H9 (cell line): ENCODE measurements at regions not wholly inside any gene's neighbourhood (a gene's known extent, or its start where the extent isn't known, plus 50 kb on each side); places are given as distances from the start of the nearest gene placed in this dataset.

Experiments used
- DNase-seq: peaks from one replicate; pipeline ENCODE4 v3.0.0-alpha.2; 2017
- H2AFZ ChIP-seq: one replicate; pipeline ENCODE4 v1.6.1; 2013; ENCODE audit warnings: mild to moderate bottlenecking, low read length, control low read depth, moderate library complexity
- H2AK5ac ChIP-seq: 2 replicates; pipeline ENCODE4 v1.6.1; 2013; ENCODE audit warnings: low read length, control low read depth, mixed read lengths; ENCODE audit not compliant: insufficient read length
- H2BK120ac ChIP-seq: one replicate; pipeline ENCODE4 v1.6.1; 2013; ENCODE audit warnings: low read depth, mild to moderate bottlenecking, low read length, control low read depth, inconsistent platforms; ENCODE audit not compliant: poor library complexity, severe bottlenecking
- H2BK12ac ChIP-seq: 2 replicates; pipeline ENCODE4 v1.6.1; 2013; ENCODE audit warnings: low read length, control low read depth, mixed read lengths, low read depth; ENCODE audit not compliant: insufficient read length
- H2BK15ac ChIP-seq: 2 replicates; pipeline ENCODE4 v1.6.1; 2013; ENCODE audit warnings: low read depth, low read length, control low read depth
- H2BK20ac ChIP-seq: one replicate; pipeline ENCODE4 v1.6.1; 2013; ENCODE audit warnings: low read depth, mild to moderate bottlenecking, low read length, control low read depth, inconsistent platforms; ENCODE audit not compliant: poor library complexity, severe bottlenecking
- H2BK5ac ChIP-seq: 2 replicates; pipeline ENCODE4 v1.6.1; 2013; ENCODE audit warnings: low read length, control low read depth, mixed read lengths; ENCODE audit not compliant: insufficient read length
- H3K14ac ChIP-seq: 2 replicates; pipeline ENCODE4 v1.6.1; 2013; ENCODE audit warnings: low read length, control low read depth; ENCODE audit not compliant: insufficient read depth
- H3K18ac ChIP-seq: 2 replicates; pipeline ENCODE4 v1.6.1; 2013; ENCODE audit warnings: low read depth, mild to moderate bottlenecking, mixed read lengths, low read length, control low read depth; ENCODE audit not compliant: insufficient read length
- H3K23ac ChIP-seq: 2 replicates; pipeline ENCODE4 v1.6.1; 2013; ENCODE audit warnings: low read length, control low read depth, mixed read lengths, low read depth; ENCODE audit not compliant: insufficient read length
- H3K23me2 ChIP-seq: 2 replicates; pipeline ENCODE4 v1.6.1; 2013; ENCODE audit warnings: low read depth, mild to moderate bottlenecking, mixed read lengths, low read length, control low read depth; ENCODE audit not compliant: insufficient read length, poor library complexity, severe bottlenecking
- H3K27ac ChIP-seq: 2 replicates; pipeline ENCODE4 v1.5.1; 2013; ENCODE audit warnings: low read length, control low read depth, mixed read lengths, low read depth; ENCODE audit not compliant: insufficient read length
- H3K27me3 ChIP-seq: 2 replicates; pipeline ENCODE4 v1.6.1; 2013; ENCODE audit warnings: low read length, control low read depth, inconsistent platforms; ENCODE audit not compliant: insufficient read depth
- H3K4ac ChIP-seq: 2 replicates; pipeline ENCODE4 v1.6.1; 2013; ENCODE audit warnings: low read depth, mild to moderate bottlenecking, control low read depth, inconsistent platforms, low read length, moderate library complexity
- H3K4me1 ChIP-seq: 2 replicates; pipeline ENCODE4 v1.6.1; 2013; ENCODE audit warnings: low read length, control low read depth, inconsistent platforms; ENCODE audit not compliant: insufficient read depth
- H3K4me2 ChIP-seq: 2 replicates; pipeline ENCODE4 v1.6.1; 2013; ENCODE audit warnings: low read length, control low read depth, mixed read lengths; ENCODE audit not compliant: insufficient read length, insufficient read depth
- H3K56ac ChIP-seq: 2 replicates; pipeline ENCODE4 v1.6.1; 2013; ENCODE audit warnings: low read depth, mild to moderate bottlenecking, mixed read lengths, low read length, control low read depth; ENCODE audit not compliant: insufficient read length
- H3K79me1 ChIP-seq: 2 replicates; pipeline ENCODE4 v1.6.1; 2013; ENCODE audit warnings: low read depth, mild to moderate bottlenecking, moderate library complexity, low read length, control low read depth, inconsistent platforms; ENCODE audit not compliant: insufficient read depth, poor library complexity, severe bottlenecking
- H3K79me2 ChIP-seq: 2 replicates; pipeline ENCODE4 v1.6.1; 2013; ENCODE audit warnings: low read length, control low read depth, inconsistent platforms; ENCODE audit not compliant: insufficient read depth
- H3K9ac ChIP-seq: 2 replicates; pipeline ENCODE4 v1.6.1; 2013; ENCODE audit warnings: low read length, control low read depth, mixed read lengths; ENCODE audit not compliant: insufficient read length; ENCODE audit errors: extremely low read depth
- H3K9me3 ChIP-seq: one replicate; pipeline ENCODE4 v1.6.1; 2013; ENCODE audit warnings: low read depth, low read length, inconsistent platforms; ENCODE audit not compliant: control insufficient read depth
- H3T11ph ChIP-seq: one replicate; pipeline ENCODE4 v1.6.1; 2013; ENCODE audit warnings: mild to moderate bottlenecking, low read length, control low read depth, inconsistent platforms
- H4K20me1 ChIP-seq: one replicate; pipeline ENCODE4 v1.6.1; 2013; ENCODE audit not compliant: control insufficient read depth, insufficient read length, insufficient read depth
- H4K5ac ChIP-seq: 2 replicates; pipeline ENCODE4 v1.6.1; 2013; ENCODE audit warnings: low read depth, mild to moderate bottlenecking, mixed read lengths, low read length, control low read depth; ENCODE audit not compliant: insufficient read length
- H4K8ac ChIP-seq: replicated peaks from 2 replicates; pipeline ENCODE4 v1.6.1; 2013; ENCODE audit warnings: low read length, control low read depth, mixed read lengths, low read depth; ENCODE audit not compliant: insufficient read length
- H4K91ac ChIP-seq: 2 replicates; pipeline ENCODE4 v1.6.1; 2013; ENCODE audit warnings: low read depth, mild to moderate bottlenecking, moderate library complexity, mixed read lengths, low read length, control low read depth; ENCODE audit not compliant: insufficient read length
- H3K27ac Mint-ChIP-seq, 3 experiments: 2 replicates in 2 of 3; 3 replicates in 1 of 3; pipeline ENCODE4 v1.8.0; 2020 to 2021; ENCODE audit warnings: mixed read lengths in 3 of 3, mild to moderate bottlenecking in 1 of 3, moderate library complexity in 1 of 3
- H3K27me3 Mint-ChIP-seq: 2 replicates; pipeline ENCODE4 v1.8.0; 2021; ENCODE audit warnings: low read depth, mild to moderate bottlenecking, moderate library complexity, mixed read lengths
- H3K36me3 Mint-ChIP-seq, 3 experiments: 2 replicates in 2 of 3; 3 replicates in 1 of 3; pipeline ENCODE4 v1.8.0; 2020 to 2021; ENCODE audit warnings: low read depth in 3 of 3, mixed read lengths in 3 of 3; ENCODE audit not compliant: insufficient read depth in 1 of 3
- H3K4me1 Mint-ChIP-seq, 2 experiments: 2 replicates each; pipeline ENCODE4 v1.8.0; 2020; ENCODE audit warnings: mixed read lengths in 2 of 2
- H3K4me3 Mint-ChIP-seq, 2 experiments: 2 replicates in 1 of 2; 3 replicates in 1 of 2; pipeline ENCODE4 v1.8.0; 2020 to 2021; ENCODE audit warnings: mild to moderate bottlenecking in 2 of 2, mixed read lengths in 2 of 2, moderate library complexity in 1 of 2
- H3K9me3 Mint-ChIP-seq, 2 experiments: 2 replicates in 1 of 2; 3 replicates in 1 of 2; pipeline ENCODE4 v1.8.0; 2020; ENCODE audit warnings: mild to moderate bottlenecking in 2 of 2, mixed read lengths in 2 of 2, moderate library complexity in 1 of 2
- CTCF ChIP-seq: fragments of 200-600 bp; sonication (generic); conservative IDR thresholded peaks from 3 replicates; pipeline ENCODE4 v1.8.0; 2021; ENCODE audit warnings: antibody characterized with exemption, mild to moderate bottlenecking
- WGBS: extraction: QIAGEN DNeasy Blood & Tissue Kit; methylation state at CpG from one replicate; pipeline ENCODE4 v1.1.7; 2013; ENCODE audit warnings: missing lambda C conversion rate, low lambda C conversion rate, mixed read lengths; ENCODE audit not compliant: insufficient read length; ENCODE audit errors: extremely low coverage; 5-methylcytosine and 5-hydroxymethylcytosine counted together

DNA sequence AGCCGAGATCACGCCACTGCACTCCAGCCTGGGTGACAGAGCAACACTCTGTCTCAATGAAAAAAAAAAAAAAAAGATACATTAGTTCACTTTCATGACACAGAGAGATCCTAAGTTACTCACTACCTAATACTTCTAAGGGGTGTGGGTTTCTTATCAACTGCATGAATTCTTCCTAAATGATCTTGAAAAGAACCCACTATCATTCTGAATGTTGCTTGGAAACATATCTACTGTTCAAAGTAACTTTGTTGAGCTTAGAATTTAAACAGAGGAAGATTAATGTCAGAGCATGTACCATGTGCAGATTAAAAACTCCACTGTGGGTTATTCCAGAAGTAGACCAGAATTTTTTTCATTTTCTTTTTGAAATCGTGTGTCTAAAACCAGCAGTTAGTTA, 241.5 kb downstream of the LTN1 start:
- no peak overlapping the region for H3K27ac ChIP-seq
- no CpG with 5 or more reads among the region's 3 CpGs for WGBS

More for the DNA sequence above, 241.5 kb downstream of the LTN1 start:
- Mint-ChIP-seq H3K27ac (no peak overlapping the region), H3K9me3 (peaks cover 0 to 2% of the 10 kb centered on the region in 2 experiments; a peak in 1 of 5 replicates), H3K27me3 (no peaks in the 10 kb centered on the region; the same call in 1 of the 2 replicates), H3K4me3 (no peak overlapping the region), H3K36me3 (no peaks in the 10 kb centered on the region), H3K4me1 (peaks cover 2 to 6% of the 10 kb centered on the region in 2 experiments)
- Histone ChIP-seq H2AFZ (no peak overlapping the region), H3K23ac (no peak overlapping the region), H4K8ac (no peak overlapping the region), H2BK120ac (no peak overlapping the region), H2AK5ac (no peak overlapping the region), H3K18ac (no peak overlapping the region), H3K9me3 (no peaks in the 10 kb centered on the region), H2BK20ac (no peak overlapping the region), H2BK15ac (no peak overlapping the region), H3T11ph (no peak overlapping the region), H3K27me3 (no peaks in the 10 kb centered on the region), H2BK5ac (no peak overlapping the region), H4K91ac (no peak overlapping the region), H3K56ac (no peak overlapping the region), H3K4ac (no peak overlapping the region), H3K4me1 (no peaks in the 10 kb centered on the region; the same call in 1 of the 2 replicates), H3K79me1 (no peaks in the 10 kb centered on the region), H3K79me2 (no peaks in the 10 kb centered on the region), H4K5ac (no peak overlapping the region), H3K14ac (no peak overlapping the region), H4K20me1 (no peaks in the 10 kb centered on the region), H3K9ac (no peak overlapping the region), H2BK12ac (no peak overlapping the region), H3K4me2 (no peak overlapping the region), H3K23me2 (no peaks in the 10 kb centered on the region)
- DNase-seq: no peak
- no peak for TF ChIP-seq CTCF
